Nephron progenitor cell (in vitro differentiated cells): ENCODE measurements at regions not wholly inside any gene's neighbourhood (a gene's known extent, or its start where the extent isn't known, plus 50 kb on each side); places are given as distances from the start of the nearest gene placed in this dataset.
"Not testable (repeated sequence)": the region's sequence is repeated elsewhere in the genome, so short reads cannot be mapped to it uniquely, and the experiment has no call there.

Source experiments
- DNase-seq: peaks from one replicate; pipeline ENCODE4 v3.0.0; 2021
- H3K27ac Mint-ChIP-seq: 2 replicates; pipeline ENCODE4 v1.8.0; 2021; ENCODE audit warnings: mild to moderate bottlenecking, moderate library complexity, mixed read lengths
- H3K27me3 Mint-ChIP-seq: 2 replicates; pipeline ENCODE4 v1.8.0; 2021; ENCODE audit warnings: mild to moderate bottlenecking, low read depth, mixed read lengths; ENCODE audit not compliant: poor library complexity
- H3K36me3 Mint-ChIP-seq: 2 replicates; pipeline ENCODE4 v1.8.0; 2021; ENCODE audit warnings: low read depth, mixed read lengths
- H3K4me1 Mint-ChIP-seq: 2 replicates; pipeline ENCODE4 v1.8.0; 2021; ENCODE audit warnings: mixed read lengths
- H3K4me3 Mint-ChIP-seq: 2 replicates; pipeline ENCODE4 v1.8.0; 2021; ENCODE audit warnings: mild to moderate bottlenecking, moderate library complexity, mixed read lengths
- H3K9me3 Mint-ChIP-seq: 2 replicates; pipeline ENCODE4 v1.8.0; 2021; ENCODE audit warnings: mild to moderate bottlenecking, moderate library complexity, mixed read lengths
- CTCF ChIP-seq: fragments of 200-600 bp; sonication (generic); IDR thresholded peaks from 2 replicates; pipeline ENCODE4 v1.5.0; 2021; ENCODE audit warnings: antibody characterized with exemption

GRCh38 chr14:83614956-83615355 lies 1915.0 kb upstream of the FLRT2 start:
- no peak for TF ChIP-seq CTCF

DNA sequence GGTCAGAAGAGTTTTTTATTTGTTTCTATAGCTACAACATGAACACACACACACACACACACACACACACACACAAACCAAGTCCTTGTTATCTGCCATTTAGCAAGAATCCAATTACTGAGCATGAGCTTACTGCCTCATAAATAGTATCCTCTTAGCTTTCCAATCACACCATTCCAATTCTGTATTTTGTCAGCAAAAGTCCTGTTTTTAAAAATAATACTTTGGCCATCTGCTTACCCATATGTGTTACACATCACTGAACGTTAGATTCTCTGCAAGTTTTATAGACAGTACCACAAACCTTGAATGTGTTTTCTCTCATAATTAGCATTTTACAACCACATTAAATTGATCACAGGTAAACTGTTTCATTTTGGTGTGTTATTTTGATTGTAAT lies 1905.4 kb upstream of the FLRT2 start:
- H3K27me3 Mint-ChIP-seq, result no peaks in the 10 kb centered on the region
- no peak overlapping the region for H3K27ac Mint-ChIP-seq
- DNase-seq, result no peak
- H3K4me3 Mint-ChIP-seq, result no peak overlapping the region
- H3K9me3 Mint-ChIP-seq, result peaks cover 10% of the 10 kb centered on the region
- H3K4me1 Mint-ChIP-seq, result peaks cover 7% of the 10 kb centered on the region
- H3K36me3 Mint-ChIP-seq, result no peaks in the 10 kb centered on the region
- TF ChIP-seq CTCF, result no peak

More at GRCh38 chr14:83614956-83615355, 1915.0 kb upstream of the FLRT2 start:
- Mint-ChIP-seq H3K27ac (no peak overlapping the region), H3K4me3 (no peak overlapping the region), H3K27me3 (no peaks in the 10 kb centered on the region), H3K36me3 (no peaks in the 10 kb centered on the region), H3K9me3 (no peaks in the 10 kb centered on the region), H3K4me1 (no peaks in the 10 kb centered on the region)
- DNase-seq, result no peak

GRCh38 chr14:83632375-83632774 lies 1897.6 kb upstream of the FLRT2 start:
- H3K4me1 Mint-ChIP-seq, result no peaks in the 10 kb centered on the region
- H3K4me3 Mint-ChIP-seq, result no peak overlapping the region
- H3K9me3 Mint-ChIP-seq, result peaks cover 10% of the 10 kb centered on the region
- DNase-seq, result no peak
- peak overlapping the region; percentile 37 for H3K27ac Mint-ChIP-seq
- no peak for TF ChIP-seq CTCF
- H3K27me3 Mint-ChIP-seq, result no peaks in the 10 kb centered on the region
- no peaks in the 10 kb centered on the region for H3K36me3 Mint-ChIP-seq

DNA sequence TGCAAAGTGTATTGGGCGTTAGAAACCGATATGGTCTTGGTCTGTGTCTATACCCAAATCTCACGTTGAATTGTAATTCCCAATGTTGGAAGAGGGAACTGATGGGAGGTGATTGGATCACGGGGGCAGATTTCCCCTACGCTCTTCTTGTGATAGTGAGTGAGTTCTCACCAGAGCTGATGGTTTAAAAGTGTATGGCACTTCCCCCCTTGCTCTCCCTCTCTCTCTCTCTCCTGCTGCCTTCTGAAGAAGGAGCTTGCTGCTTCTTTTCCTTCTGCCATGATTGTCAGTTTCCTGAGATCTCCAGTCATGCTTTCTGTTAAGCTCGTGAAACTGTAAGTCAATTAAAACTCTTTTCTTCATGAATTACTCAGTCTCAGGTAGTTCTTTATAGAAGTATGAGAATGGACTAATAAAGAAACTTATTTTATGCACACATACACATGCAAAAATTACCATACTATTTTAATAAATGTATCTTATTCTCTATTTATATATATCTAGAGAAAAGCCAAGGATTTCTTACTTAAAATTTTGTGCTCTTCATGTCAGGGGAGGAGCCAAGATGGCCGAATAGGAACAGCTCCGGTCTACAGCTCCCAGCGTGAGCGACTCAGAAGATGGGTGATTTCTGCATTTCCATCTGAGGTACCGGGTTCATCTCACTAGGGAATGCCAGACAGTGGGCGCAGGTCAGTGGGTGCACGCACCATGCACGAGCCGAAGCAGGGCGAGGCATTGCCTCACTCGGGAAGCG lies 1891.0 kb upstream of the FLRT2 start:
- peaks cover 18% of the 10 kb centered on the region for H3K9me3 Mint-ChIP-seq
- no peak overlapping the region for H3K4me3 Mint-ChIP-seq
- no peak for DNase-seq
- no peaks in the 10 kb centered on the region for H3K36me3 Mint-ChIP-seq
- H3K27me3 Mint-ChIP-seq, result no peaks in the 10 kb centered on the region
- no peak for TF ChIP-seq CTCF
- no peak overlapping the region for H3K27ac Mint-ChIP-seq
- no peaks in the 10 kb centered on the region for H3K4me1 Mint-ChIP-seq

DNA sequence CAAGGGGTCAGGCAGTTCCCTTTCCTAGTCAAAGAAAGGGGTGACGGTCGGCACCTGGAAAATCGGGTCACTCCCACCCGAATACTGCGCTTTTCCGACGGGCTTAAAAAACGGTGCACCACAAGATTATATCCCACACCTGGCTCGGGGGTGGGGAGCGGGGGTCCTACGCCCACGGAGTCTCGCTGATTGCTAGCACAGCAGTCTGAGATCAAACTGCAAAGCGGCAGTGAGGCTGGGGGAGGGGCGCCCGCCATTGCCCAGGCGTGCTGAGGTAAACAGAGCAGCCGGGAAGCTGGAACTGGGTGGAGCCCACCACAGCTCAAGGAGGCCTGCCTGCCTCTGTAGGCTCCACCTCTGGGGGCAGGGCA lies 1890.5 kb upstream of the FLRT2 start:
- not testable (repeated sequence) for H3K4me3 Mint-ChIP-seq, H3K36me3 Mint-ChIP-seq, H3K27ac Mint-ChIP-seq, H3K4me1 Mint-ChIP-seq, DNase-seq, H3K27me3 Mint-ChIP-seq
- H3K9me3 Mint-ChIP-seq, result peaks cover 18% of the 10 kb centered on the region

DNA sequence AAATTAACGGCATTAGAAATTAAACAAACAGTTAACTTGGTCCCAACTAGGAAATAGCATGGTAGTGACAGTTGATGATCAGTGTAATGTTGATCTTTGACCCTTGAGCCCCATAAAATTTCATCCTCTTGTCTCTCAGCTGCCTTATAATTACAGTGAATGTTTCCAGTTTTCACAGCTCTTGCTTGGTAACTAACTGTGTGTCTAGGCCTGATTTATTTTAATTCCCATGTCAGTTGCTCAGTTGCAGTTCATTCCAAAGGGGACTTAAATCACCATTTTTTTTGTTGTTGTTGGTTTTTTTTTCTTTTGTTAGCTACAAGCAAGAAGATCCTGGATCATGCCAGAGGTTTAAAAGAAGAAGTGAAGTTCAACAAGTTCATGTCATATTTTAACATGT lies 1883.7 kb upstream of the FLRT2 start:
- Mint-ChIP-seq H3K27ac (peak overlapping the region; percentile 94), H3K9me3 (peaks cover 13% of the 10 kb centered on the region), H3K27me3 (no peaks in the 10 kb centered on the region), H3K4me3 (no peak overlapping the region), H3K36me3 (no peaks in the 10 kb centered on the region), H3K4me1 (peaks cover 25% of the 10 kb centered on the region)
- no peak for TF ChIP-seq CTCF
- DNase-seq, result no peak
